Activated CD4-positive, alpha-beta memory T cell treated with anti-CD3 and anti-CD28 coated beads, Interleukin-2, amount 10 ng/mL, durations not matched to agents 7 days and 5 days (primary cell): ENCODE measurements at regions not wholly inside any gene's neighbourhood (a gene's known extent, or its start where the extent isn't known, plus 50 kb on each side); places are given as distances from the start of the nearest gene placed in this dataset.

ENCODE experiments used
- CTCF ChIA-PET: fragments of 350-600 bp; sonication (Branson Sonifier 250); formaldehyde crosslinking; loops from one replicate; lab custom pipeline; 2021; ENCODE audit warnings: antibody characterized with exemption, inconsistent platforms; lab: Charles Lee
- POLR2A ChIA-PET: fragments of 350-600 bp; sonication (Branson Sonifier 250); formaldehyde crosslinking; loops from one replicate; lab custom pipeline; 2021; ENCODE audit warnings: antibody characterized with exemption; lab: Charles Lee
- DNase-seq: peaks from one replicate; pipeline ENCODE4 v3.0.0-alpha.2; 2020
- H3K27ac Mint-ChIP-seq: one replicate; pipeline ENCODE4 v1.8.0; 2021; ENCODE audit warnings: mild to moderate bottlenecking, mixed read lengths
- H3K27me3 Mint-ChIP-seq: one replicate; pipeline ENCODE4 v1.8.0; 2021; ENCODE audit warnings: mixed read lengths
- H3K36me3 Mint-ChIP-seq: one replicate; pipeline ENCODE4 v1.8.0; 2021; ENCODE audit warnings: low read depth, mixed read lengths
- H3K4me1 Mint-ChIP-seq: one replicate; pipeline ENCODE4 v1.8.0; 2021; ENCODE audit warnings: mixed read lengths
- H3K4me3 Mint-ChIP-seq: one replicate; pipeline ENCODE4 v1.8.0; 2021; ENCODE audit warnings: mild to moderate bottlenecking, mixed read lengths
- H3K9me3 Mint-ChIP-seq: one replicate; pipeline ENCODE4 v1.8.0; 2021; ENCODE audit warnings: mixed read lengths

- POLR2A ChIA-PET, result no interaction called here
- H3K4me1 Mint-ChIP-seq, result peaks cover 44% of the 10 kb centered on the region
These were observed 91.4 kb downstream of the CEBPB start for GRCh38 chr20:50281831-50282591.

GRCh38 chr20:50282592-50283241, 92.1 kb downstream of the CEBPB start:
- CTCF ChIA-PET, result interaction anchor here (1.5 kb wide), 1 partner anchor 9 kb away, joined by 3 read pairs; no protein-coding TSS in a partner anchor
- H3K4me1 Mint-ChIP-seq, result peaks cover 44% of the 10 kb centered on the region
- no peak for DNase-seq
- POLR2A ChIA-PET, result interaction anchor here (0.9 to 1.0 kb wide), 2 partner anchors 10 to 92 kb away, joined by 3 read pairs; partner anchors contain the start of gene CEBPB
- H3K36me3 Mint-ChIP-seq, result no peaks in the 10 kb centered on the region
- peak overlapping the region; percentile 25 for H3K27ac Mint-ChIP-seq
- H3K9me3 Mint-ChIP-seq, result no peaks in the 10 kb centered on the region
- H3K27me3 Mint-ChIP-seq, result no peaks in the 10 kb centered on the region
- no peak overlapping the region for H3K4me3 Mint-ChIP-seq

More at GRCh38 chr20:50281831-50282591, 91.4 kb downstream of the CEBPB start:
- no peaks in the 10 kb centered on the region for H3K27me3 Mint-ChIP-seq
- no peaks in the 10 kb centered on the region for H3K36me3 Mint-ChIP-seq
- no peak overlapping the region for H3K27ac Mint-ChIP-seq
- no peak overlapping the region for H3K4me3 Mint-ChIP-seq
- DNase-seq, result no peak
- CTCF ChIA-PET, result interaction anchor here (1.0 kb wide), 1 partner anchor 56 kb away, joined by 3 read pairs; no protein-coding TSS in a partner anchor
- H3K9me3 Mint-ChIP-seq, result no peaks in the 10 kb centered on the region

DNA sequence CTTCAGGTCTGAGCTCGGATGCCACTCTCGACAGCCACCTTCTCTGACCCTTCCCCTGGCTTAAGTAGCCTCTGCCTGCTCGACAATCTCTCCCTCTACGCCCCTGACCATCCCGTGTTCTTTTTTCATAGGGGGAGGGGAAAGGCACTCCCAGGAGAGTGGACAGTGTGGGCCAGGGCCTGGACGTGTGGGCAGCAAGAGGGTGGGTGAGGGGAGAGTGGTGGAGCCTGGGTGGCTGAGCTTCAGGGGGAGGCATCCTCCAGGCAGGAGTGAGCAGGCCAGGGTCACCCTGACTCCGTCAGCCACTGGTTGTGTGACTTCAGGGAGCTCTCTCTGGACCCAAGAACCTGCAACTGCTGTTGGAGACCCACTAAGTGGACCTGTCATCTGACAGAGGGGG, 92.7 kb downstream of the CEBPB start:
- Mint-ChIP-seq H3K36me3 (no peaks in the 10 kb centered on the region), H3K4me3 (no peak overlapping the region), H3K4me1 (peaks cover 44% of the 10 kb centered on the region), H3K9me3 (no peaks in the 10 kb centered on the region), H3K27me3 (no peaks in the 10 kb centered on the region), H3K27ac (peak overlapping the region; percentile 25)
- POLR2A ChIA-PET, result interaction anchor here (0.9 to 1.0 kb wide), 2 partner anchors 10 to 92 kb away, joined by 3 read pairs; partner anchors contain the start of gene CEBPB
- CTCF ChIA-PET, result interaction anchor here (1.5 to 2.7 kb wide), 2 partner anchors 9 to 92 kb away, joined by 3 to 9 read pairs; partner anchors contain the start of gene CEBPB
- no peak for DNase-seq

GRCh38 chr20:50283922-50284810, 93.5 kb downstream of the CEBPB start:
- Mint-ChIP-seq H3K27me3 (no peaks in the 10 kb centered on the region), H3K36me3 (no peaks in the 10 kb centered on the region), H3K27ac (peak overlapping the region; percentile 65), H3K4me3 (no peak overlapping the region), H3K9me3 (no peaks in the 10 kb centered on the region), H3K4me1 (peaks cover 44% of the 10 kb centered on the region)
- POLR2A ChIA-PET, result interaction anchor here (1.0 to 2.7 kb wide), 5 partner anchors 9 to 93 kb away, joined by 3 to 21 read pairs (median 4); partner anchors contain the start of gene CEBPB
- CTCF ChIA-PET, result interaction anchor here (1.0 to 2.7 kb wide), 4 partner anchors 10 to 303 kb away, joined by 3 to 9 read pairs (median 4); partner anchors contain the start of gene CEBPB
- peak; percentile 62 for DNase-seq

DNA sequence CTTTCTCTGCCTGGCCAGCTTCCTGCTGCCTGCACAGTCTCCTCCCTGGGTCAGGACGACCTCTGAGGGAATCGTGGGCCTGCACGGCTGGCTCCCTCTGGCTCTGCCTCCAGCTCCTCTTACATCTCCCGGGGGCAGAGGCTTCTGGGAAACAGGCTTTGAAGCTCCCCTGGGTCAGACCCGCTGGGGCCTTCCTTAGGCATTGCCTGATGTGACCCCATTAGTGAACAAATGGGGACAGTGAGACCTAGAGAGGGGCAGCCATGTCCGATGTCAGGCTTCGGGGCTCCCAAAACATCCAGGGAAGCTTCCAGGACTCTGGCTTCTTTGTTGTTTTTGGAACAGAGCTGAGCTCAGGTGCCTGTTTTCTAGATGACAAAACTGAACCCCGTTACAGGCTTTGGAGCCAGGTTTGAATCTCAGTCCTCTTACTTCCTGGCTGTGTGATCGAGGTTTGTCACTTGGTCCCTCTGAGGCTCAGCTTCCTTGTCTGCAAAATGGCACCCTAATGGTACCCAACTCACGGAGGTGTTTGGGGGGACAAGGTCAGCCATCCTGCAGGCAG, 94.3 kb downstream of the CEBPB start:
- H3K4me3 Mint-ChIP-seq, result no peak overlapping the region
- H3K27me3 Mint-ChIP-seq, result no peaks in the 10 kb centered on the region
- no peaks in the 10 kb centered on the region for H3K36me3 Mint-ChIP-seq
- peak overlapping the region; percentile 49 for H3K27ac Mint-ChIP-seq
- H3K4me1 Mint-ChIP-seq, result peaks cover 44% of the 10 kb centered on the region
- CTCF ChIA-PET, result interaction anchor here (1.0 to 2.7 kb wide), 4 partner anchors 53 to 302 kb away, joined by 3 to 9 read pairs (median 4); partner anchors contain the start of gene CEBPB
- POLR2A ChIA-PET, result interaction anchor here (0.8 to 2.7 kb wide), 7 partner anchors 8 to 101 kb away, joined by 3 to 21 read pairs (median 4); partner anchors contain the start of gene CEBPB
- no peaks in the 10 kb centered on the region for H3K9me3 Mint-ChIP-seq
- no peak for DNase-seq

DNA sequence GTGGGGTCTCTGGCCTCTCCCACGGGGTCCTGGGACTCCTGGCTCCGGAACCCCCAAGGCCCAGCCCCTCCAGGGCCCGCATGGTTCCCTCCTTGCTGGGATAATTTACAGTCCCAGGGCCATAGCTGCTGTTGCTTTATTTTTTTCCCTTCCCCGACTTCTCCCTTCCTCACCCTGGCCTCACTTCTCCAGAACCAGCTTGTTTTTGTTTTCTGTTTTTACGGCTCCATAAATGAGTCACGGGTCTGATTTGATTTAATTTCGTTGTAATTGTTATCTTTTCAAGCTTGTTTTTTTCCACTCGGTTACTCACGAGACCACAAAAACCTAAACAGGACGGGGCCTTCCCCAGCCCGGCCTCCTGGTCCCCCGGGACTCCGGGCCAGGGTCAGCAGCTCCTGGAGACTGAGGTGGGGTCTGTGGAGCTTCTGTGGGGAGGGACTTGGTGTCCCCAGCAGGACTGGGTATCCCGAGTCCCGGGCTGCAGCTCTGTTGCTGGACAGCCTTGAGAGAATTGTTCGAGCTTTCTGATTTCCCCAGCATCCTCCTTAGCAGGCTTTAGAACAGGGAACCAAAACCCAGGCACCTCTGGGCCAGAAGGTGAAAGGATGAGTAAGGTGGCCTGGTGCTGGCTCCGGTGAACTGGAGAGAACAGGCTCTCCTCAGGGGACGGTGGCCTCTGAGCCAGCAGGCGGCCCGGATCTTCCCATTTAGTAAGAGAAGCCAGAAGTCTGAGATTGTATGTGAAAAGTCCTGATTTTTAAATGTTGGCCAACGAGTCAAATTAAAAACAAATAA, 94.9 kb downstream of the CEBPB start:
- CTCF ChIA-PET, result interaction anchor here (1.0 to 2.7 kb wide), 4 partner anchors 53 to 302 kb away, joined by 3 to 9 read pairs (median 4); partner anchors contain the start of gene CEBPB
- Mint-ChIP-seq H3K4me1 (peaks cover 44% of the 10 kb centered on the region), H3K27ac (peak overlapping the region; percentile 79), H3K4me3 (peak overlapping the region; percentile 27), H3K9me3 (no peaks in the 10 kb centered on the region), H3K27me3 (no peaks in the 10 kb centered on the region), H3K36me3 (no peaks in the 10 kb centered on the region)
- POLR2A ChIA-PET, result interaction anchor here (0.8 to 2.7 kb wide), 6 partner anchors 14 to 101 kb away, joined by 3 to 21 read pairs (median 4); partner anchors contain the start of gene CEBPB
- peak; percentile 34 for DNase-seq

DNA sequence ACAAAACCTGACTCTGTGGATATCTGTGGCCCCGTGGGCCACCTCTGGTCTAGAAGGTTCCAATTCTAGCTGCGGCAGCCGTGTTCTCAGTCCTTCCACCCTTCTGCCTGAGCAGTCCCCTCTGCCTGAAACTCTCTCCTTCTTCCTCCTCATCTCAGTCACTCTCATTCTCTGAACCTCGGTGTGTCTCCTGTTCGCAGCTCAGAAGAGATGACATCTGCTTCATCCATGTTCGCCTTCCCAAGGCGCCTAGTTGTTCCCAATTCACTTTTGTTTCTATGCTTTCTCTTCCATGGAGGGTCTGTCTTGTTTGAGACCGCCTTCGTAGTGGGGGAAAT, 95.5 kb downstream of the CEBPB start:
- ChIA-PET POLR2A (interaction anchor here (1.3 to 2.7 kb wide), 4 partner anchors 14 to 95 kb away, joined by 4 to 21 read pairs (median 7); partner anchors contain the start of gene CEBPB), CTCF (interaction anchor here (2.7 kb wide), 1 partner anchor 95 kb away, joined by 9 read pairs; the partner anchor contains the start of gene CEBPB)
- Mint-ChIP-seq H3K36me3 (no peaks in the 10 kb centered on the region), H3K4me3 (no peak overlapping the region), H3K27me3 (no peaks in the 10 kb centered on the region), H3K27ac (peak overlapping the region; percentile 60), H3K4me1 (peaks cover 44% of the 10 kb centered on the region), H3K9me3 (no peaks in the 10 kb centered on the region)
- no peak for DNase-seq

DNA sequence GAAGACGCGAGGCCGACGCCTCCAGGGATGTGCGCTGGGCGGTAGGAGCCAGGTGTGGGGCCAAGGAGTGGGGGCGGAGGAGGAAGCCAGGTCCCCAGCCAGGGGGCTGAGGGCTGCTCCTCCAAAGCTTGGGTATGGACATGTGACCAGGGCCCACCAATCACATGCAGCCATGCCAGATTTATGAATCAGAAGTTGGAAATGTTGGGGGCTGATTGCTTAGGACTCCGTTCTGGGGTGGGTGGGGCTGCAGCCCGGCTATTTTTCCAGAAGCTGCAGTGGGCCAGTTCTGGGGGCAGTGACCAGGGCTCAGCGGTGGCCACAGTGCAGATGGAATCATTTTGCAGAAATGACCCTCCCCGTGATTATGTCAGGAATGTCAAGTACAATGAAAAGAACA, 96.0 kb downstream of the CEBPB start:
- H3K27ac Mint-ChIP-seq, result no peak overlapping the region
- CTCF ChIA-PET, result no interaction called here
- no peaks in the 10 kb centered on the region for H3K36me3 Mint-ChIP-seq
- peaks cover 44% of the 10 kb centered on the region for H3K4me1 Mint-ChIP-seq
- no peaks in the 10 kb centered on the region for H3K27me3 Mint-ChIP-seq
- POLR2A ChIA-PET, result interaction anchor here (2.0 to 2.7 kb wide), 2 partner anchors 27 to 52 kb away, joined by 4 to 21 read pairs; no protein-coding TSS in a partner anchor
- DNase-seq, result no peak
- no peaks in the 10 kb centered on the region for H3K9me3 Mint-ChIP-seq
- no peak overlapping the region for H3K4me3 Mint-ChIP-seq

- ChIA-PET POLR2A (no interaction called here), CTCF (no interaction called here)
- Mint-ChIP-seq H3K27me3 (no peaks in the 10 kb centered on the region), H3K36me3 (no peaks in the 10 kb centered on the region), H3K9me3 (no peaks in the 10 kb centered on the region), H3K4me3 (no peak overlapping the region), H3K27ac (no peak overlapping the region), H3K4me1 (peaks cover 49% of the 10 kb centered on the region)
- DNase-seq, result no peak
These were observed 96.9 kb downstream of the CEBPB start for GRCh38 chr20:50287512-50287911.

- ChIA-PET CTCF (no interaction called here), POLR2A (no interaction called here)
- Mint-ChIP-seq H3K36me3 (no peaks in the 10 kb centered on the region), H3K27me3 (no peaks in the 10 kb centered on the region), H3K4me3 (no peak overlapping the region), H3K27ac (no peak overlapping the region), H3K4me1 (peaks cover 44% of the 10 kb centered on the region), H3K9me3 (no peaks in the 10 kb centered on the region)
- DNase-seq, result no peak
These were observed 97.5 kb downstream of the CEBPB start for GRCh38 chr20:50288128-50288623.

DNA sequence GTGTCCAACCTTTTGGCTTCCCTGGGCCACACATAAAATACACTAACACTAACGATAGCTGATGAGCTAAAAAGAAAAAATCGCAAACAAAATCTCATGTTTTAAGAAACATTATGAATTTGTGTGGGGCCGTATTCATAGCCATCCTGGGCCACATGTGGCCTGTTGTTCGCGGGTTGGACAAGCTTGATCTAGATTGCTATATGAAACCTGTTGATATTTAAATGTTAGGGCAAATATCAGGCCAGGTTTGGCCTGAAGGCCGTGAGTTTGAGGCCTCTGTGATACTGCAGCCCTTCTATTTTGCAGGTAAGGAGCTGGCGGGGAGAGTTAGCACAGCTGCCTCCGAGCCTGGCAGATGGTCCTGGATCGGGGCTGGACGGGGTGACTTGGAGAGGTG, 99.0 kb downstream of the CEBPB start:
- Mint-ChIP-seq H3K27ac (no peak overlapping the region), H3K4me3 (no peak overlapping the region), H3K9me3 (no peaks in the 10 kb centered on the region), H3K36me3 (no peaks in the 10 kb centered on the region), H3K4me1 (peaks cover 33% of the 10 kb centered on the region), H3K27me3 (no peaks in the 10 kb centered on the region)
- DNase-seq, result no peak
- ChIA-PET POLR2A (no interaction called here), CTCF (interaction anchor here (0.5 kb wide), 1 partner anchor 111 kb away, joined by 3 read pairs; no protein-coding TSS in a partner anchor)
